Keratinocyte (primary cell): ENCODE measurements at regions not wholly inside any gene's neighbourhood (a gene's known extent, or its start where the extent isn't known, plus 50 kb on each side); places are given as distances from the start of the nearest gene placed in this dataset.

Experiments
- DNase-seq: peaks from one replicate; pipeline ENCODE4 v3.0.0-alpha.2; 2011; ENCODE audit warnings: low read depth, missing footprints, low spot score
- FAIRE-seq: peaks from 2 replicates; lab custom pipeline; 2011; peaks lifted over from hg19 to GRCh38; lab: Jason Lieb, UNC
- H2AFZ ChIP-seq: 2 replicates; pipeline ENCODE4 v1.6.0; 2012; ENCODE audit warnings: low read length, control low read depth, inconsistent platforms; ENCODE audit not compliant: control insufficient read depth
- H3K27ac ChIP-seq: 2 replicates; pipeline ENCODE4 v1.5.1; 2011; ENCODE audit warnings: low read length; ENCODE audit not compliant: control insufficient read depth, insufficient read depth
- H3K27me3 ChIP-seq: 3 replicates; pipeline ENCODE4 v1.6.0; 2011; ENCODE audit warnings: low read length; ENCODE audit not compliant: control insufficient read depth, insufficient read depth; ENCODE audit errors: extremely low read depth
- H3K36me3 ChIP-seq, 2 experiments: 2 replicates in 1 of 2; 3 replicates in 1 of 2; pipeline ENCODE4 v1.5.1; 2011; ENCODE audit warnings: low read length in 2 of 2, mild to moderate bottlenecking in 1 of 2; ENCODE audit not compliant: control insufficient read depth in 2 of 2, insufficient read depth in 2 of 2; ENCODE audit errors: extremely low read depth in 1 of 2
- H3K4me1 ChIP-seq: 3 replicates; pipeline ENCODE4 v1.5.1; 2011; ENCODE audit warnings: low read length; ENCODE audit not compliant: control insufficient read depth, insufficient read depth; ENCODE audit errors: extremely low read depth
- H3K4me2 ChIP-seq: 3 replicates; pipeline ENCODE4 v1.6.0; 2011; ENCODE audit warnings: low read depth, low read length; ENCODE audit not compliant: control insufficient read depth, insufficient read depth; ENCODE audit errors: extremely low read depth
- H3K4me3 ChIP-seq, 3 experiments: fragments of 200-600 bp in 1 of 3; sonication (generic) in 1 of 3; 2 replicates in 2 of 3; 3 replicates in 1 of 3; pipeline ENCODE4 v1.5.1; 2011 to 2016; ENCODE audit warnings: low read length in 3 of 3, mild to moderate bottlenecking in 3 of 3, control low read depth in 2 of 3, inconsistent platforms in 1 of 3, low read depth in 1 of 3, mixed read lengths in 1 of 3, mixed run types in 1 of 3, moderate library complexity in 1 of 3; ENCODE audit not compliant: control insufficient read depth in 2 of 3, insufficient read depth in 2 of 3; ENCODE audit errors: extremely low read depth in 1 of 3
- H3K79me2 ChIP-seq: 2 replicates; pipeline ENCODE4 v1.6.0; 2012; ENCODE audit warnings: low read length; ENCODE audit not compliant: control insufficient read depth, insufficient read depth
- H3K9ac ChIP-seq: 3 replicates; pipeline ENCODE4 v1.6.0; 2011; ENCODE audit warnings: low read length; ENCODE audit not compliant: control insufficient read depth, insufficient read depth; ENCODE audit errors: extremely low read depth
- H3K9me1 ChIP-seq: 3 replicates; pipeline ENCODE4 v1.6.0; 2011; ENCODE audit warnings: low read length; ENCODE audit not compliant: control insufficient read depth, insufficient read depth; ENCODE audit errors: extremely low read depth
- H3K9me3 ChIP-seq: 2 replicates; pipeline ENCODE4 v1.5.1; 2012; ENCODE audit warnings: low read depth, low read length; ENCODE audit not compliant: control insufficient read depth
- H4K20me1 ChIP-seq: 3 replicates; pipeline ENCODE4 v1.6.0; 2011; ENCODE audit warnings: low read length; ENCODE audit not compliant: control insufficient read depth, insufficient read depth; ENCODE audit errors: extremely low read depth
- CTCF ChIP-seq, 3 experiments: IDR thresholded peaks in 1 of 3; conservative IDR thresholded peaks in 1 of 3; optimal IDR thresholded peaks in 1 of 3; 2 replicates in 2 of 3; 3 replicates in 1 of 3; pipeline versions ENCODE3 to v1.5.1; 2011; ENCODE audit warnings: low read length in 3 of 3, mild to moderate bottlenecking in 3 of 3, moderate library complexity in 2 of 3, control low read depth in 1 of 3, inconsistent platforms in 1 of 3; ENCODE audit not compliant: insufficient read depth in 2 of 3; ENCODE audit errors: extremely low read depth in 1 of 3
- EZH2 ChIP-seq: IDR thresholded peaks from one replicate; pipeline ENCODE4 v1.6.1; 2012; ENCODE audit warnings: inconsistent platforms, mild to moderate bottlenecking, low read length, moderate library complexity
- dilution Hi-C: fragments of 300-500 bp; cut with MboI; formaldehyde crosslinking; loops from one replicate; pipeline ENCODE4 v1.7.0; 2020; ENCODE audit warnings: low sequenced_read_pairs; ENCODE audit not compliant: extremely low pct_ligation_motif_present

GRCh38 chr3:90055666-90056065 is 948.2 kb downstream of the EPHA3 start:
- dilution Hi-C loops, result no loop called here

GRCh38 chr3:90056281-90057032 is 949.0 kb downstream of the EPHA3 start:
- Histone ChIP-seq H3K79me2 (no peaks in the 10 kb centered on the region), H4K20me1 (no peaks in the 10 kb centered on the region), H3K4me1 (no peaks in the 10 kb centered on the region), H2AFZ (no peak overlapping the region), H3K9ac (no peak overlapping the region), H3K4me2 (no peak overlapping the region), H3K27ac (no peak overlapping the region), H3K9me1 (no peaks in the 10 kb centered on the region), H3K9me3 (no peaks in the 10 kb centered on the region), H3K27me3 (no peaks in the 10 kb centered on the region), H3K4me3 (no peak overlapping the region), H3K36me3 (no peaks in the 10 kb centered on the region)
- TF ChIP-seq CTCF (optimal IDR thresholded peaks at IDR 0.05 in 1 of 3, IDR thresholded peaks at IDR 0.05 in 1 of 3, conservative IDR thresholded peaks at IDR 0.05 in 1 of 3; ENCODE audit: extremely low read depth in 1 of 3, insufficient read depth in 2 of 3, low read length in 3 of 3), result no peak
- TF ChIP-seq EZH2, result no peak
- dilution Hi-C loops, result no loop called here
- DNase-seq (no peak), FAIRE-seq (no peak)

More at GRCh38 chr3:90055666-90056065, 948.2 kb downstream of the EPHA3 start:
- no peak overlapping the region for H2AFZ ChIP-seq
- H3K4me2 ChIP-seq, result no peak overlapping the region
- no peak overlapping the region for H3K27ac ChIP-seq
- H3K36me3 ChIP-seq, result no peaks in the 10 kb centered on the region
- no peak for DNase-seq
- no peaks in the 10 kb centered on the region for H3K9me1 ChIP-seq
- H3K9ac ChIP-seq, result no peak overlapping the region
- no peak for TF ChIP-seq EZH2
- TF ChIP-seq CTCF (optimal IDR thresholded peaks at IDR 0.05 in 1 of 3, IDR thresholded peaks at IDR 0.05 in 1 of 3, conservative IDR thresholded peaks at IDR 0.05 in 1 of 3; ENCODE audit: extremely low read depth in 1 of 3, insufficient read depth in 2 of 3, low read length in 3 of 3), result no peak
- no peaks in the 10 kb centered on the region for H3K9me3 ChIP-seq
- no peak for FAIRE-seq
- H3K4me1 ChIP-seq, result no peaks in the 10 kb centered on the region
- no peaks in the 10 kb centered on the region for H4K20me1 ChIP-seq
- H3K27me3 ChIP-seq, result no peaks in the 10 kb centered on the region
- no peak overlapping the region for H3K4me3 ChIP-seq
- no peaks in the 10 kb centered on the region for H3K79me2 ChIP-seq
